Naive thymus-derived CD8-positive, alpha-beta T cell (primary cell): ENCODE measurements at regions not wholly inside any gene's neighbourhood (a gene's known extent, or its start where the extent isn't known, plus 50 kb on each side); places are given as distances from the start of the nearest gene placed in this dataset.
"Not testable (repeated sequence)": the region's sequence is repeated elsewhere in the genome, so short reads cannot be mapped to it uniquely, and the experiment has no call there.

Experiments
- ATAC-seq, 2 donors: fragments of 150-1000 bp; cut with Tn5 transposase in 1 of 2; sonication (Bioruptor Pico), chemical (Tn5 transposase) in 1 of 2; 1 replicate in 1 of 2; 2 replicates in 1 of 2; pipeline ENCODE4 v1.10.0; 2021; ENCODE audit warnings: mild to moderate bottlenecking in 2 of 2, moderate library complexity in 2 of 2
- POLR2A ChIA-PET: fragments of 350-600 bp; sonication (Branson Sonifier 250); formaldehyde crosslinking; loops from one replicate; lab custom pipeline; 2021; ENCODE audit warnings: antibody characterized with exemption; lab: Charles Lee
- DNase-seq, 10 donors: peaks; one replicate each; pipeline versions ENCODE4 v3.0.0 to v3.0.0-alpha.2; 2020 to 2022
- H3K27ac Mint-ChIP-seq, 10 donors: one replicate each; pipeline ENCODE4 v1.8.0; 2020 to 2022; ENCODE audit warnings: mild to moderate bottlenecking in 10 of 10, mixed read lengths in 10 of 10, moderate library complexity in 4 of 10, inconsistent platforms in 1 of 10
- H3K27me3 Mint-ChIP-seq, 5 donors: one replicate each; pipeline ENCODE4 v1.8.0; 2021 to 2022; ENCODE audit warnings: mixed read lengths in 5 of 5
- H3K36me3 Mint-ChIP-seq, 3 donors: one replicate each; pipeline ENCODE4 v1.8.0; 2020 to 2022; ENCODE audit warnings: mixed read lengths in 3 of 3, mild to moderate bottlenecking in 2 of 3, inconsistent platforms in 1 of 3
- H3K4me1 Mint-ChIP-seq, 4 donors: one replicate each; pipeline ENCODE4 v1.8.0; 2021 to 2022; ENCODE audit warnings: mixed read lengths in 4 of 4
- H3K4me3 Mint-ChIP-seq, 10 donors: one replicate each; pipeline ENCODE4 v1.8.0; 2020 to 2022; ENCODE audit warnings: mild to moderate bottlenecking in 10 of 10, mixed read lengths in 10 of 10, moderate library complexity in 6 of 10, inconsistent platforms in 1 of 10
- H3K9me3 Mint-ChIP-seq, 9 donors: one replicate each; pipeline ENCODE4 v1.8.0; 2020 to 2022; ENCODE audit warnings: mixed read lengths in 9 of 9, mild to moderate bottlenecking in 3 of 9, inconsistent platforms in 1 of 9, moderate library complexity in 1 of 9

DNA sequence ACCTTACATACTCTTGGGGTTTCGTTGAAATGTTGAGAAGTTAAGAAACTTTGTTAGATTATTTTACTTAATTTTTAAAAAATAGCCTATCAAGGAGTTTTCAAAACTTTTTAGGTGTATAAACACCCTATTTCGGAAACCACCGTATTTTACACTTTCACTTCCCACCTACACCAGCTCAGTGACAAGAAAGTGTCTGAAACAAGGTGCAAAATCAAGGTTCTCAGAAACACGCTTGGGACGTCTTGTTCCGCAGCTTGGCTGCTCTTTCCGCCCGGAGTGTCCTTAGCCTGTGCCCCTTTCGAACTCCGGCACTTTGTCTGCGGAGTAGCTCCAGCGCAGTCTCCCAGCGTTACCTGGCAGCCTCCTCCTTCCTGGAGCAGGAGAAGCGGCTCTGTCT lies 233.8 kb upstream of the PLGLB1 start:
- H3K36me3 Mint-ChIP-seq, H3K27ac Mint-ChIP-seq, H3K9me3 Mint-ChIP-seq, POLR2A ChIA-PET, H3K27me3 Mint-ChIP-seq, ATAC-seq, DNase-seq, H3K4me3 Mint-ChIP-seq, H3K4me1 Mint-ChIP-seq: not testable (repeated sequence)

DNA sequence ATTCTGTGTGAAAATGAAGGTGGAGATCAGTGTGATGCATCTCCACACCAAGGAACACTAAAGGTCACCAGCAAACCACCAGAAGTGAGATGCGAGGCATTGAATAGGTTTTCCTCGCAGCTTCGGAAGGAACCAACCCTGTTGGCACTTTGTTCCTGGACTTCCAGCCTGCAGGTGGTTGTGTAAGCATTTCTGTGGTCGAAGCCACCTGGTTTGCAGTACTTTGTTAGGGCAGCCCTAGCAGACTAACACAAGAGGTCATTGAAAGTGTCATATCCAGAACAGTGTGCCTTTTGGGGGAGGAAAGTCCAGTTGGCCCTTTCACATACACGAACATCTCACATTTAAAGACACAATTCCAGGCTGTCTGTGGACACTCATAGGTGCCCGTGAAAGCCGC lies 237.2 kb upstream of the PLGLB1 start:
- H3K27ac Mint-ChIP-seq, ATAC-seq, H3K4me1 Mint-ChIP-seq, H3K4me3 Mint-ChIP-seq, DNase-seq, POLR2A ChIA-PET, H3K9me3 Mint-ChIP-seq, H3K36me3 Mint-ChIP-seq, H3K27me3 Mint-ChIP-seq: not testable (repeated sequence)

DNA sequence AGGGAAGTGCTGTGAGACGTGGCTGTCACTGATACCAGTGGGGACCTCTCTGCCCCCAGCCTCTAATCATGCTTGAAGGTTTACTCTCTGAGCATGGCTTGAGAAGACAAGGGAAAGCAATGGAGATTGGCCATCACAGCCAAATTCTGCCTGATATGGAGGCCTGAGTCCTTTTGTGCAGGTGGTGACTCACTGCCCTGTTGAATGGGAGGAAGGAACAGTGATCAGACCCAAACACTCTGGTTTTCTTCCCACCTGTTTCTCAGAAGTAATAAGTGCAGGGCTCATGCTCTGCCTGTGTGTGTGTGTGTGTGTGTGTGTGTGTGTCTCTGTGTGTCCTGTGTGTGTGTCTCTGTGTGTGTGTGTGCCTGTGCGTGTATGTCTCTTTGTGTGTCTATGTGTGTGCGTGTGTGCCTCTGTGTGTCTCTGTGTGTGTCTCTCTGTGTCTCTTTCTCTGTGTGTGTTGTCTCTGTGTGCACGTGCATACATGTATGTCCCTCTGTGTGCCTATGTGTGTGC lies 240.6 kb upstream of the PLGLB1 start:
- H3K36me3 Mint-ChIP-seq, H3K27ac Mint-ChIP-seq, H3K4me1 Mint-ChIP-seq, DNase-seq, H3K27me3 Mint-ChIP-seq, H3K4me3 Mint-ChIP-seq, ATAC-seq, H3K9me3 Mint-ChIP-seq, POLR2A ChIA-PET: not testable (repeated sequence)

DNA sequence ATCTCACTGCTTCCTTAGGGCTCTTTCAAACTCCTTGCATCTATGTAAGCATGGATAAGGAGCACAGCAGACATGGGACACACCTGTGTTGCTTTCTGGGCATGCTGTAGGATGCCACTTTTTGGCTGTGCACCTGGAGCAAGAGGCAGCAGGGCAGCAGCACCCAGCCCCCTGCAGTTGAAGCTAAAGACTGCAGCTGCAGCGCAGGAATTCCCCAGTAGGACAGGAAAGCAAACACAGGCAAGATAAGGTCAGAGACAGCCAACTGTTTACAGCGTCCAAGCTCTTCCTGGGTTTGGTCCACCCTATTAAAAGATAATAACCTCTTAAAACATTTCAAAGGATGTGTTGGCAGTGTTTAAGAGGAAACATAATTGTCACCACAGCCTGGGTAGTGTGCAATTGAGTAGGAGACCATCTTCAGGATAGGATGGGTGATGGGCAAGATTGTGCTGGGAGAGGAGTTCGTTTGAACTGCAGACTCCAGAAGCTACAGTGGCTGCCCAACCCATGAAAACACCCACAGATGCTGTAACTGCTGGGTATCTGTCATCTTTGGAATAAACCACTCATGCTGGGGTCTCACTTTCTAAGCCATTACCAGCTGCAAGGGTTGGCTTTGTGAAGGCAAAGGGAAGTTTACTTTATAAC lies 242.3 kb upstream of the PLGLB1 start:
- H3K4me3 Mint-ChIP-seq, H3K9me3 Mint-ChIP-seq, H3K27ac Mint-ChIP-seq, ATAC-seq, H3K4me1 Mint-ChIP-seq, DNase-seq, H3K27me3 Mint-ChIP-seq, POLR2A ChIA-PET, H3K36me3 Mint-ChIP-seq: not testable (repeated sequence)

DNA sequence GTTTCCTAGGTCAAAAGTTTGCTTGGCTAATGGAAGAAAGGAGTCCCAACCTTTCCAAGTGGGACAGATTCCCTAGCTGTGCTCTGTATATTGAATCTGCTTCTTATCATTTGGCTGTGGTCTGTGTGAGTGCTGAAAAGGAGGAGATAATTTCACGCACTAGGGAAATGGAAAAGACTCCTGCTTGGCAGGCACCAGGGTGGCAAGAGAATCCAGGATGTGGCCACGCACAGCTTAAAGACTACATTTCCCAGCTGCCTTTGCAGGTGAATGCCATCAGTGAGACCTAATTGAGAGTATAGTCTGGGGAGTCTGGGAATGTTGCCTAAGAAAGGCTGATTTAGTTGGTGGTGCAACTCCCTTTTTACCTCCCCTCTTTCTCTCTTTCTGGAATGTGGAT lies 253.5 kb upstream of the PLGLB1 start:
- not testable (repeated sequence) for H3K9me3 Mint-ChIP-seq

DNA sequence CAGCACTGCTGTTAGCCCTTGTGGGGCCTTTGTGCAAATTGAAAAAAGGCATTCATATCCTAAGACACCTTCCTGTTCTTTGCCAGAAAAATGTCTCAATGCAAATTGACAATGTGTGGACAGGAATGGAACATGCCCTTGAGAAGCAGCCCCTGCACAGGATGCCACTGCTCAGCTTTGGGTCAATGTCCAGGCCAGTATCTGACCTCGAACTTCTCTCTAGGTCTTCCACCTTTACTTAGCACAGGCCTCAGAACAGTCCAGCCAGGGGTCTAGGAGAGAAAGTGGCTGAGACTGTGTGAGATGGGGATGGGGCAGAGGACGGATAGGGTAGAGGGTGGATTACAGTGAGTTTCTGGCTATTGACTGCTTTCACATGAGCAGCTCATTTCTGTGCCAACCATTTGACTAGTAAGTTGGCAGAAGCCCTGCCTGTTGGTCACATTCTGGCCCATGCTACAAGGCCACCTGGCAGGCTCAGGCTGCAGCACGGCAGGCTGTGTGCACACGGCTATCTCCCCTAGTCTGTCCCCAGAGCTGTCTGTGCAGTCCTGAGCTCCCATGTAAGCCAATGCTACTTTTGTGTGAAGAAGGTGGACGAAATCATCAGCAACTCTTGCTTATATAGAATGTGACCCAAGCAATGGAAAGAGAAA lies 254.5 kb upstream of the PLGLB1 start:
- H3K36me3 Mint-ChIP-seq, H3K27ac Mint-ChIP-seq, POLR2A ChIA-PET, H3K9me3 Mint-ChIP-seq, H3K4me3 Mint-ChIP-seq, H3K27me3 Mint-ChIP-seq, DNase-seq, H3K4me1 Mint-ChIP-seq, ATAC-seq: not testable (repeated sequence)

More for the DNA sequence above, 253.5 kb upstream of the PLGLB1 start:
- H3K27me3 Mint-ChIP-seq, H3K4me3 Mint-ChIP-seq, POLR2A ChIA-PET, DNase-seq, H3K27ac Mint-ChIP-seq, H3K4me1 Mint-ChIP-seq, H3K36me3 Mint-ChIP-seq, ATAC-seq: not testable (repeated sequence)

DNA sequence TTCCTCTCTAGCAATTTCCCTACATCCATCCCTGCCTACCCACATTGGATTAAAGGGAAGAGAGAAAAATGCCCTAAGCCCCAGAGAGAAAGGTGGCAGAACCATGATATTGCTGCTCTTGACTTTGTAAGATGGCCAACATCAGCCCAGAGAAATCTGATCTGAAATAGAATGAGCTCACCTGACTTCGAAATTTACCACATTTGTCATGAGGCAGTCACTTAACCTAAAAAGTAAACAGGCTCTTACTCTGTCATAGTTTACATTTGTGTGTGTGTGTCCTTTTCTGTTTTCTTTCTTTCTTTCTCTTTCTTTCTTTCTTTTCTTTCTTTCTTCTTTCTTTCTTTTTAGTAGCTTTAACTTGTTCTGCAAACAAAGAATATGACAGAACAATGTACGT lies 255.0 kb upstream of the PLGLB1 start:
- H3K4me1 Mint-ChIP-seq, H3K4me3 Mint-ChIP-seq, ATAC-seq, H3K9me3 Mint-ChIP-seq, H3K27ac Mint-ChIP-seq, H3K27me3 Mint-ChIP-seq, DNase-seq, POLR2A ChIA-PET, H3K36me3 Mint-ChIP-seq: not testable (repeated sequence)

DNA sequence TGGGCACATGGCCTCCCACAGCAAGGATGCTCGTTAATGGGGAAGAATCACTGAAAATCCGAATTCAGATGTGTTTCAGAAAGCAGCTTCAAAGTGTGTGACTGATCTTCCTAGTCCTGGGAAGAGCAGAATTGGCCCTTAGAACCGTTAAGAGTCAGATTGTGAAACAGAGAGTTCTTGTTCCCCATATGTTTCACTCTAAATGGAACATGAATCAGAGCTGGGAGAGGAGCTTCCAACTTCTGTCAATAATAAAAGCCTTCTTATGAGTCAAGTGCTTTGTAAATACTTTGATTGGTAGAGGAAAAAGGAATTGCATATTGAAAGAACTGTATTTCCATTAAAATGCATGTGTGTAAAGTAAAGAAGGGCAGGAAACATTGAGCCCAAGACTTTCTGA lies 256.1 kb upstream of the PLGLB1 start:
- H3K27ac Mint-ChIP-seq, H3K4me3 Mint-ChIP-seq, DNase-seq, ATAC-seq, H3K36me3 Mint-ChIP-seq, H3K4me1 Mint-ChIP-seq, H3K27me3 Mint-ChIP-seq, H3K9me3 Mint-ChIP-seq, POLR2A ChIA-PET: not testable (repeated sequence)

DNA sequence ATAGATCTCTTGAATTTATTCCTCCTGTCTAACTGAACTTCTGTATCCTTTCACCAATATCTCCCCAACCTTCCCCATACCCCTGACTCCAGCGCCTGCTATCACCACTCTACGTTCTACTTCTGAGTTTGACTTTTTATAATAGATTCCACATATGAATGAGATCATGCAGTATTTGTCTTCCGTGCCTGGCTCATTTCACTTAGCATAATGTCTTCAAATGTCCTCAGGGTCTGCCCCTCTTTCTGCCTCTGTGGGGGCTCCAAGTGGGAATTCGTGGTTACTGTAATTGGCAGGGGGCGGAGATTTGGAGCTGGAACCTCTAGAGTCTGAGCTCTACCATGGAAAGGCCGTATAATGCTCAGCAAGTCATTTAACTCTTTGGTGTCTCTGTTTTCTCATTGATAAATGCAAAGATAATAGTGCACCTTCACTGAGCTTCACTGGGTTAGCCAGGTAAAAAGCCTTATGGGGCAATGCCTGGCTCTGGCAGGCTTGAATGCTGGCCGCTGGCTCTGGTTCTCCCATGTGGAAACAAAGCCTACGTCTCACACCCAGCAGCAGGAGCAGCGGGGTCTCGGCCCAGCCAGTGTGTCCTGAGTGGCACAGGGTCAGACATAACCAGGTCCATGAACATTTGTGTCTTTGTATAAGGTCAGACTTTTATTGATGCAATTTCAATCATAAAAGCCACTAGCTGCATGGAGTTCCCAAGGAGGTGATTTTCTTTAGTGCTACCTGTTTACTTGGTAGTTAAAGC lies 259.1 kb upstream of the PLGLB1 start:
- H3K27ac Mint-ChIP-seq, H3K9me3 Mint-ChIP-seq, H3K4me1 Mint-ChIP-seq, ATAC-seq, H3K4me3 Mint-ChIP-seq, H3K27me3 Mint-ChIP-seq, H3K36me3 Mint-ChIP-seq, POLR2A ChIA-PET, DNase-seq: not testable (repeated sequence)

DNA sequence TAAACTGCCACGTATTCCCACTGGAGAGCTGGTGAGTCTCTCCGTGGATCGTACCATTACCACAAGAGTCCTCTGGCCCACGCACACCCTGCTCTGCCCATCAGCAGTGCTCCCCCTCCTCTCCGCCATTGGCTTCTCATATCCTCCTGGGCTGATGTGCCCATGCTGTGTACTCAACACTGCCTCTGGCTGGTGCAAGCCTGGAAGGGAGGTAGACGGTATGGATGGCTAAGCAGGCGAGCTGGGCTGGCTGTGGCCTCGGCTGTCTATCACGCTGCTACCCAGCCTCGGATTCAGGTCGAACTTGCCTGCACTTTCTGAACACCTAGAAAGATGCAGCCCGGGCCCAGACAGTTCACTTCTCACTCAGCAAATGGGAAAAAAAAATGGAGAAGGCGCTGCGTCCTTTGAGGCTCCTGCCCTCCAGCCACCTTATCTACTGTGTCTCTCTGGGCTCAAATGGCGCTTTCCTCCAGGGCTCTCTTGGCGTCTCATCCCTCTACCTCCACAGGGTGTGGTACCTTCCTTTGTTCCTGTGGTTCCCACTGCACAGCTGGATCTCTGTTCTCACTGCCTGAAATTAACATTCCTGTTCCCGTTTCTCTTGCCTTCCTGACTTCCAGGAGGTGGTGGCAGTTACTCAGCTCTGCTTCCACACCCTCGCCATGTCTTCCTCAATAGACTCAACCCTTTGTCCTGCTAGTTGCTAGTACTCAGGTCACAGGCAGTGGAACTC lies 262.3 kb upstream of the PLGLB1 start:
- H3K27ac Mint-ChIP-seq, ATAC-seq, H3K4me1 Mint-ChIP-seq, H3K27me3 Mint-ChIP-seq, DNase-seq, POLR2A ChIA-PET, H3K9me3 Mint-ChIP-seq, H3K36me3 Mint-ChIP-seq, H3K4me3 Mint-ChIP-seq: not testable (repeated sequence)

DNA sequence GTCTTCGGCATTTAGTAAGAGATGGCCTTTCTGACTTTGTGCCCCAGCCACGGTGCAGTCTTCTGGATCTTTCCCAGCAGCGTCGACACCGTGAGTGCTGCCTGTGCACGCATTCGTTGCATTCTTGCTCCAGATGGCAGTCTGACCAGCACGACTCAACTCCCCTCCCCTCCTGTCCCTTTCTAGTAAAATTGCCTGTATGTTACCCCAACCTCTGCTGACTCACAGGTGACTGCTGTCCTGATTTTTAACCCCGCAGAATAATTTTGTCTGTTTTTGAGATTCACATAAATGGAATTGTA lies 262.8 kb upstream of the PLGLB1 start:
- H3K9me3 Mint-ChIP-seq, ATAC-seq, H3K4me3 Mint-ChIP-seq, H3K4me1 Mint-ChIP-seq, POLR2A ChIA-PET, DNase-seq, H3K27ac Mint-ChIP-seq, H3K27me3 Mint-ChIP-seq, H3K36me3 Mint-ChIP-seq: not testable (repeated sequence)

DNA sequence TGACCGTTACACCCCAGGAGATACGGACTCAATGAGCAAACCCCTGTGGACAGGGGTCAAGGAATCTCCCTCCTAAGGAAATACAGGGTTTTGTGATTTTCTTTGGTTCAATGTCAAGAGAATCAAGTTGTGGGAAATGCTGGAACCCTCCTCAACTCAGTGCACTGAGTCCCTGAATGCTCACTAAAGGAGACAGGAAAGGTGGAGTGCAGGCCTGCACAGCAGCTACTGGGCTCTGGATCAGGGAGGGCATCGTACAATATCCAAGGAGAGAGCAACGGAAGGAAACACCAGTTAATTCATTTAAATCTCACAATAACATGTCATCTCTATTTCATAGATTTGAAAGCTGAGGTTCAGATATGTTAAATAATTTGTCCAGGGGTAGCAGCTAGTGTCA lies 263.5 kb upstream of the PLGLB1 start:
- H3K4me3 Mint-ChIP-seq, ATAC-seq, H3K27ac Mint-ChIP-seq, DNase-seq, H3K4me1 Mint-ChIP-seq, H3K36me3 Mint-ChIP-seq, H3K27me3 Mint-ChIP-seq, H3K9me3 Mint-ChIP-seq, POLR2A ChIA-PET: not testable (repeated sequence)
